EL (cell line): ENCODE measurements at regions not wholly inside any gene's neighbourhood (a gene's known extent, or its start where the extent isn't known, plus 50 kb on each side); places are given as distances from the start of the nearest gene placed in this dataset.

Experiments
- DNase-seq: peaks from one replicate; pipeline ENCODE4 v3.0.0-alpha.2; 2016

DNA sequence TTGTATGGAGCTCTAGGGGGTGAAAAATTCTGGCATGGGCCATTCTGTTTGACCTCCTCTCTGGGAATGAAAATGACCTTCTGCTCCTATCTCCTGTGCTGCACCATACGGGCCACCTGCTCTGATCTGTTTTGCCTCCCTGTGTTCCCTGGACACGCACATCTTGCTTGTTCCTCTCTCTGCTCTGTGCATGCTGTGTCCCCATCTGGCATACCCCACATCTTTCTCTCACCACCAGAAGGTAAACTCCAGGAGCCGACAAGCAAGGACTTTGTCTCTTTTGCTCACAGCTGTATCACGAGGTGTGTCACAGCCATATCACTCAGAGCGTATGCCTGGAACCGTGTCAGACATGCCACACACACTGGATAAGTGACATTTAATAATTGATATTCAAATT is 208.4 kb upstream of the DTNBP1 start:
- DNase-seq: no peak

DNA sequence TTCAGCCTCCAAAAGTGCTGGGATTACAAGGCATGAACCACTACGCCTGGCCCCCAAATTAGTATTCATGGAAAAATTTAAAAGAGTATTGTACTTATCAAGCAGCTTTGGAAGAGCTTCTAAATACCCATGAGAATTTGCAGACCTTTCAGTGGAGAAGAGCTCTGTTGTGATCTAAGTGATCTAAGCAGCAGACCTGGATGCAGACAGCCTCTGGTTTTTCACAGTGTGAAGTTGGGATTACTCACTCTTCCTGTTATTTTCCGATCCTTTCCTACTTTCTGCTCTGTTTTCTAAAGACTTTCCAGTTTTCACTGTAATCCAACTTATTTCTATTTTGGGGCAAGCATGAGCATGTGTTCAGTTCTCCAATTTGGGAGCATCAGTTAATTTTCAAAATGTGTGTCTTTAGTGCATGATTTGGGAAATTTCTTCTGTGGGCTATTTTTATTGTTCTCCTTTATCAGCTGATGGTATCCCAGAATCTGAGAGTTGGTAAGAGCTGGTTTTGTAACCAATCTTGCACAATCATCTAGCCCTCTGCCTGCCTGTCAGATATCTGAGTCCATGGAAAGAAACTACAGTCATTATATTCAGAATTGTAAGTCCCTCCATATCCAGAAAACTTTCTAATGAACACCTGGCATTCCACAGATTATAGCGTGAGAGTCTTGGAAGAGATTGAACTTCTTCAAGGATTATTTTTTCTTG is 207.7 kb upstream of the DTNBP1 start:
- DNase-seq: peak; percentile 30

DNA sequence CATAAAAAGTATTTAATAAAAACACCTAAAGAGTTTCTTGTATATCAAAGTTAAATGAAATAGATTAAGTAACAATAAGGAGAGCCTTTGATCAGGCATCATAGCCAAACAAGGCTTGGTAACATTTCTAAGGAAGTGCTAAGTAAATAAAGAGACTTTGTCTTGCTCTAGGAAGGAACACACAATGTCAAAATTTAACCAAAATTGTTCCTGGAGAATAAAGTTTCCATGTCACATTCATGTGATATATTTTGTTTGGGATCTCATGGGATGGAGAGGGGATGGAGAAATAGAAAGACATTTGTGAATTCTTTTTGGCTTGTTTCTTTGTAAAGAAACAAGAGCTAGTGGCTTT is 201.9 kb upstream of the DTNBP1 start:
- DNase-seq: no peak

DNA sequence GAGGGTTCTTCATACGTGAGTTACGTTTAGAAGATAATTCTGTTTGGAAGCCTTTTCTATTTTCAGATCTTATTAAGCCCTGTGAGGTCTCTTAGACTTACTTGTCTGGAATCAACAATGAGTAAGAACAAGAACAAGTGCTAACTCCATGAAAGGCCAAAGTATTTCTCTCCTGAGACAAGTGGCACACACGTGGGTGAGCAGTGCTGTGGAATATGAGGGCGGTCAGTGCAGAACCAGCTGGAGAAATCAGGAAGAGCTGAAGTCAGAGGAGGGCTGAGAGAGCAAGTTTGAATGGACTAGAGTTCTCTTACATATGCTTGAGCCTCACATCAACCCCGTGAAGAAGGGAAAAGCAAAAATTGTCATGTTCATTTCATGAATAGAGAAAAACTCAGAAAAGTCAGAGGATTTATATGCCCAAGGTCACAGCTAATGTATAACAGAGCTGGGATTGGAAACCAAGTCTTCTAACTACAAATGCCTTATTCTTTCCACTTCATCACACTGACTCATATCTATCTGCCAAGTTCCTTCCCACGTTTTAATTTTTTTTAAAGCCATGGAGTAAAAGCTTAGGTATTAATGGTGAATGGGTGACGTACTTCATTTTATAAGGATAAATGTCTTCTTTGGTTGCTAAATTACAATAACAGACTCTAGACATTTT is 201.3 kb upstream of the DTNBP1 start:
- DNase-seq: no peak

DNA sequence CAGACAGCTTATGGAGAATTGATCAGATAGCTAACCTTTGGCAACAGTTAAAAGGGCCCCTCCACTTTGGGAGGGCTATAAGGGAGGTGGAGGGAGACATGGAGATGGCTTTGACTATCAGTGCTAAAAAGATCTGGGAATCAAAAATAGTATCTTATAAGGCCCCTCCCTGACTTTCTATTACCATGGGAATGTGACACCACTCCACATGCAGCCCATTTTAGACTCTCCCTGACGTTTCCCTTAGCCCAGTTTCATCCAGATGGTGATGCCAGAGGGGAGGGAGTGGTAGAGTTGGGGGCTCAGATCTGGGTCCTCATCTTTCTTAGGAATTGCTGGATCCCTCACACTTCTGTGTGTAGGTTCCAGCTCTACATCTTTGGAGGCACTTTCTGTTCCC is 200.0 kb upstream of the DTNBP1 start:
- no peak for DNase-seq

DNA sequence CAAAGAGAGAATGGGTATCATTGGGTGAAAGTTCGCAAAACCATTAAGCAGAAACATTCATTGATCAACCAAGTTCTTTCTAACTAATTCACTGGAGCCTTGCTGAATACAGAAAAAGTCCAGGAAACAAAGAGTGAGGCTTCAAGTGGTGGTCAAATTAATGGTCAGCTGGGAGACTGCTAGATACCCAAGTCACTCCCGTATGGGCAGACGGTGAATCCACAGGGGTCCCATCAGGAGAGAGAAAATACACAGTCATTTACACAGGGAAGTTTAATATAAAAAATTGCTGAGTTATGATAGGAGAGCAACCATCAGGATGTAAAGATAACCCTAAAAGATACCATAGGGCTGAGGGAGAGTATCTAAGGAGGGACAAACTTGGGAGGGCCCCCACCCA is 198.7 kb upstream of the DTNBP1 start:
- no peak for DNase-seq

DNA sequence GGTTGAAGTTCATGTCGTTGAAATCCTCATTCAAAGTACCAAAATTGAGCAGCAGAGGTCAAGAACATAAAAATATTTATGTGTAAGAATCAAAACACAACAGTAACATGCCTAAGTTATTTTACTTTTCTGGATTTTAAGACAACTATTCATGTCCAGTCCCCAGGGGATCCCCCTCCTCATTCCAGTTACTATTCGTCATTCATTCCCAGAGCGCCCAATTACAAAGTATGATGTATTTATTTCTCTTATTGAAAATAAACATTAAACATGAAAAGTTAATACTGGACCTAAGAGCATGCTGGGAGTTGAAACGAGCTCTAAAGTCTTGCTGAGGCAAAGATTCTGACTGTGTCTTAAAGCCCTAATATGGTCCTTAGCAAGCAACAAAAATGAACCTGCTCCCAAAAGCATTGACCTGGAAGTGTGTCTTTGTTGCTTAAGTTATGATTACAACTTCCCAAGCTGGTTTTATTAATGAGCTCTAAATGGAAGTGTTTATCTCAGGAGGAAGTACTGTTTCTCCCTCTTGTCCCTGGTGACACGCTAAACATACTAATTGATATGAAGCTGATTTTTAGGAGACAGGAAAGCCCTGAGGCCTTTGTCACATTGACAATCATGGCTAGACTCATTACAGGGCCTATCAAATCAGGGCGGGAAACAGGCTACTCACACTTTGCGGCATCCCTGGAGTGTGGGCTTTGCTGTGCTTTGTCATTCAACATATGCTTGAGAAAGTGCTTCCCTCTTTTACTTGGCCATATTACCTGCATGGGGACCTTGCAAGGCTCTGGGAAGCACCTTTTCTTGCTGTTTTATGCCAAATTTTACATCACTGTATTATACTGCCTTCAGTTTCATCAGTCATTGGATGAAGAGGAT is 192.2 kb upstream of the DTNBP1 start:
- DNase-seq: peak; percentile 13

DNA sequence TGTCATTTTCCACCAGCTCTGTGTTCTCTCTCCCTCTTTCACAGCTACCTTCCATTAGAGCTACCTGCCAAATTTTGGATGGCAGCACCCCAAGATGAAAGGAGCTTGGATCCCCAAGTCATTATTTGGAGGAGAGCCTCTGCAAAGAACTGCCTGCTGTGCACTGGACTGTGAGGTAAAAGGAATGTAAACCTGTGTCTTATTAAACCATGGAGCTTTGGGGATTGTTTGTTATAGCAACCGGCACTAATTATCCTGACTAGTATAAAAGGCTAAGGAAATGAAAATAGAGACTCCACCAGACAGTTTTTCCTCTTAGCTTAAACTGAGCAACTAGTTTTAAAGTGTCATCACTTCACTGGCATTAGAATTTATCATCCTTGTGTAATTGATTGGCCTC is 191.6 kb upstream of the DTNBP1 start:
- no peak for DNase-seq

DNA sequence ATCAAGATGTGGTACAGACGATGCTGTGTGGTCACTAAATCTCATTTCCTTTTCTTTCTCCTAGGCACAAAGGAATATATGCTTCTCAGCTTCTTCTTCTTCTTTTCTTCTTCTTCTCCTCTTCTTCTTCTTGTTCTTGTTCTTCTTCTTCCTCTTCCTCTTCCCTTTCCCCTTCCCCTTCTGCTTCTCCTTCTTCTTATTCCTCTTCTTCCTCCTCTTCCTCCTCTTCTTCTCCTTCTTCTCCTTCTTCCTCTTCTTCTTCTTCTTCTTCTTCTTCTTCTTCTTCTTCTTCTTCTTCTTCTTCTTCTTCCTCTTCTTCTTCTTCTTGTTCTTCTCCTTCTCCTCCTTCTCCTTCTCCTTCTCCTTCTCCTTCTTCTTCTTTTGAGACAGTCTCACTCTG is 190.4 kb upstream of the DTNBP1 start:
- DNase-seq: no peak

DNA sequence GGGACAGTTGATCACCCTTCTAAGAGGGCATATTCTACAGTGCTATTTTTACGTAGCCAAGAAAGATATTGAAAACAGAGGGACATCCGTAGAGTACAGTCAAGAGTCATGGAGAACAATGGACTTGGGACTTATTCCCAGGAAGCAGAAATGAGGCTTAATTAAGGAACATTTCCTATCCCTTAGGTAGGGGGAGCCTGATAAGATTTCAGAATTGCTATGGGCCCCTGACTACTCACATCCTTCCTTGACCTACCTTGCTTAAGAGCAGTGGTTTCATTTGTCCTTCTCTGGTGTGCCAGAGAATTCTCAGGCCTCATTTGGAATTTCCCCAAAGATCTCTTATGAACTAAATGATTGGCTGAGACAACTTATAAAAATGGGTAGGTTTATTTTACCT is 189.5 kb upstream of the DTNBP1 start:
- DNase-seq: no peak

DNA sequence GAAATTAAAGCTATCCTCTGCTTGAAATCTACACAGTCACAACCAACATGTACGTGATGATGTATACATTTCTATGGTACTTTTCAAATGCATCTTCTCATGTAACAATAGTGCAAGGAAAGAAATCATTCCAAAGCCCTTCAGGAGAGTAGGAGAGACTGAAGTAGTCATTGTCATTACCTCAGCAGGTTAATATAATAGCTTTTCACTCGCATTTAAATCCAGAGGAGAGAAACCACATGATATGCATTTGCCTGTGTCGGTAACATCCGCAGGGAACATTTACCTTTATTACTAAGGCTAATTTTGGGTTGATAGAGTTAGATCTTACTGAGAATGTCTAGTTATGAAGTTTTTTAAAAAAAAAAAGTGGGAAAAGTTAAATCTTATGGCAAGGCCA is 186.6 kb upstream of the DTNBP1 start:
- DNase-seq: no peak

DNA sequence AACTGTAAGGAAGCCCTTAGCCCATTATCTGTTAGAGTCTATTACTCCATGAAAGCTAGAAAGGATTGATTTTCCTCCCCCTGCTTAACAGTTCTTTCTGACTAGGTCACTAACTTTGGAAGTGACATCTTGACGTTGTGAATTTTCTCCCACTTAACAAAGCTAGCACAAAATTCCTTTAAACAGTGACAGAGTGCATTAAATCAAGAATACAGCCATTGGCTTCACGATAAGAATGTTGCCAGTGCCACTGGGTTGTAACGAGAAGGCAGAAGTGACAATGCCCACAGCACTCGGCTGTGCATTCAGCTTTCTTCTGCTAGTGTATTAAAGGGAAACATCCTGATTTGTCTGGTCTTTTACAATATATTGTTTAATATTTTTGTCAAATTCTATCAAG is 182.7 kb upstream of the DTNBP1 start:
- DNase-seq: no peak

DNA sequence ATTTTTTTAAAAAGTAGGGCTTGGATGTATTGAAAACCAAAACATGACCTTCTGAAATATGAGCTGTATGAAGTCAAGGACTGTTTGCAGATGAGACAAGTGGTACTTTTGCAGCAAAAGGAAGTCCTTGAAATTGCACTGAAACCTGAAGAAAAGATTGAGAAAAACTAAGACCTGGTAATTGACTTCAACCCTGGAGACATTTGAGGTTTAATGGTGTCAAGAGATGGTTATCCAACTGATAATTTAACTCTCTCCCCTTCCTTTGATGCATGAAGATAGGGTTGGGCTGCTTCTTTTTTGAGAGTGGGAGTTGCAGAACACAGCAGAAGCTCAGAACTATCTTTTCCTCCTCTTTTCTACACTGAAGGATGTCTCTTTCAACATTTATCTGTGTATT is 180.9 kb upstream of the DTNBP1 start:
- DNase-seq: no peak

DNA sequence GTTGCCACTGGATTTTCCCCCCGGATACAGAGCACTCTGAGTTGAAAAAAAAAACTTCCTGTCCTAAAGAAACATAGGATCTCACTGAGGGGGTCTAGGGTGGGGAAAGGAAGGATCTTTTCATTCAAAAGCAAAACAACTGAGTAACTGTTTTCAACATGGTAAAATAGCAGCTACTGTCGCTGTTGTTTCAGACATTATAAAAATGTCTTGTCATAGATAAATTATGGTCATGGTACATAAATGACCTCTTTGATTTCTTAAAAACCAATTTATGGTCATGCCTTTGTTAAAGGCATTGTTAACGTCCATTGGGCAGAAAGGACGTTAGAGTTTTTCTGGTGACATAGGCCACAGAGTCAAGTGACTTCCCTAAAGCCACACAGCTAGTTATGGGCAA is 180.4 kb upstream of the DTNBP1 start:
- no peak for DNase-seq

DNA sequence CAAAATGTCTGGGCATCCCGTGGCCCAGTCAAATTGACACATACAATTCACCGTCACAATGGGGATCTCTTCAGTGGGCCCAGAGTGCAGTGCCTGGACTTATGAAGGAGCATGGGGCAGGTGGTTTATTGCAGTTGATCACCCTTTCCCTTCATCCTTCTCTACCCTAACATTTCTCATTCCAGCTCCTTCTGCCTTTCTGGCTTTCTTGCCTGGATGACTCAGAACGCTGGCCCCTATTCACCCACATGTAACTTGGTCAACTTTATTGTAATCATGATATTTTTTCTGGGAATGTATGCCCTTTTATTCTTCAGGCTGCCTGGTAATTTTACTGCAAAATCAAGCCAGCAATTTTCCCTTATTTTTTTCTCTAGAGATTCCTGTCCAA is 179.9 kb upstream of the DTNBP1 start:
- DNase-seq: peak; percentile 7

DNA sequence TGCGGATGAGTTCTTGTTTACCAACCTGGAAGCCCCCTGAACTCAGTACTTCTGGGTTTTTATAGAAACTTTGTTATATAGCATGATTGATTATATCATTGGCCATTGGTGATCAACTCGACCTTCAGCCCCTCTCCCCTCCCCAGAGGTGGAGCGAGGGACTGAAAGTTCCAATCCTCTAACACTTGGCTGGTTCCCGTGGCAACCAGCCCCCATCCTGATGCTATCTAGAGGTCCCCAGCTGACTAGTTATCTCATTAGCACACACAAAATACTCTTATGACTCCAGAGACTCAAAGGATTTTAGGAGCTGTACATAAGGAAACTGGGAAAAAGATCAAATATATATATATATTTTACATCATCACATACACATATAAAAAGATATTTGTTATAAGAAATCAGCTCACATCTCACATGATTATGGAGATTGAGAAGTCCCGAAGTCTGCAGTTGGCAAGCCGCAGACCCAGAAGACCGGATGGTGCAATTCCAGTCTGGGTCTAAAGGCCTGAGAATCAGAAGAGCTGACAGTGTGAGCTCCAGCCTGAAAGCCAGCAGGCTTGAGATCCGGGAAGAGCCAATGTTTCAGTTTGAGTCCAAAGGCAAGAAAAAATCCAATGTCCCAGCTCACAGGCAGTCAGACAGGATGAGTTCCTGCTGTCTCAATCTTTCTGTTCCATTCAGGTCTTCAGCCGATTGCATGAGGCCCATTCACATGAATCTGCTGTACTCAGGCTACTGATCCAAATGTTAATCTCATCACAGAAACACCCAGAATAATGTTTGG is 179.3 kb upstream of the DTNBP1 start:
- no peak for DNase-seq

DNA sequence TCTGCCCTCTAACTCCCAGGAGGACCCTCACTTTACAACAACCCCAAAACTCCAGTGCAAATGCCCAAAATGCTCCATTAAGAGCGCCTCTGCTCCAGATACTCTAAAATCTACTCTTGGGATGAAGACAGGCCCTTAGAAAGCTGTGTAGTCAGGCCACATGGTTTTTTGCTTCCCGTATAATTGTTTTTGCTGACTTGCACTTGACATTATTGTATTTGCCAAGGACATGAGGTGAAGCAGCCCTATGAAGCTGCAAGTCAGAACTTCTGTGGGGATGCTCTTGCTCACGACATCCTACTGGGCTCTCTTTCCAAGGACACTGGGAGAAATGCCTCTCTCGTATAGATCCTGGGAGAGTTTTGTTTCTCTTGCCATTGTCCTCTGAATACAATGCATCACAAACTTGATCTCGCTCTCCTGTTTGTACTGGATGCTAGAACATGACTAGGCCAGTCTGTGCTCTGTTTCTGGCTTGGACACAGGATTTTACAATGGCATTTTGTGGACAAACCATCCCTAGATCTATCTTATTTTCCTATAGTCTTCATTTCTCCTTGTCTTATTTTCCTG is 177.2 kb upstream of the DTNBP1 start:
- no peak for DNase-seq

DNA sequence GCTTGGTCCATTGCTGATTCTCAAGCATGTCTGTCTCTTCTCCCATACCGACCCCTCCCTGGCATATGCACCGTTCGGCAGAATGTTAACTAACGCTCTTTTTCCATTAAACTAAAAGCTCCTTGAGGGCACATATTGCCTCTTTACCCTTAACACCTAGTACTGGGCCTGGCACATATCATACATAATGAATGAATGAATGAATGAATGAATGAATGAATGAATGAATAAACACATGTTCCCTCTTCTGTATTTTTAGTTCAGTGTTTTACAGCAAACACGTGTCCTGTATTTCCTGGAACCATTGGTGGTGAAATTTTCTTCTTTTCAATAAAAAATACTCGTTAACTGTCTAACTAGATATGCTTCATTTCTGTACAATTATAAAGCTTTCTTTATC is 174.4 kb upstream of the DTNBP1 start:
- DNase-seq: no peak

DNA sequence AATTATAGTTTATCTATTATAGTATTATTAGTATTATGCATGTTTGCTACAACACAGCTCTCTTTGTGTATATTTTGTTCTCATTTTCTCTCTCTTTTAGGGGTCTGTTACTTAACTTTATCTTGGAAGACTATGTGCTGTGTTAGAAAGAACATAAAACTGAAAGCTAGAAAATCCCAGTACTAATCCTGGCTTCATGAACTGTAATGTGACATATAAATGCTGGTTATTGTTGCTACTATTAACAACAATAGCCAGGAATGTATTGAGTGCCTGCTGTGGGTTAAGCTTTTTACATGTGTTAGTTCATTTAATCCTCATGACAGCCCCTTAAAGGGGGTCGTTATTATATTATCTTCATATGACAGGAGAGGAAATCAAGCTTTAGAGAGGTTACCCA is 170.0 kb upstream of the DTNBP1 start:
- no peak for DNase-seq

DNA sequence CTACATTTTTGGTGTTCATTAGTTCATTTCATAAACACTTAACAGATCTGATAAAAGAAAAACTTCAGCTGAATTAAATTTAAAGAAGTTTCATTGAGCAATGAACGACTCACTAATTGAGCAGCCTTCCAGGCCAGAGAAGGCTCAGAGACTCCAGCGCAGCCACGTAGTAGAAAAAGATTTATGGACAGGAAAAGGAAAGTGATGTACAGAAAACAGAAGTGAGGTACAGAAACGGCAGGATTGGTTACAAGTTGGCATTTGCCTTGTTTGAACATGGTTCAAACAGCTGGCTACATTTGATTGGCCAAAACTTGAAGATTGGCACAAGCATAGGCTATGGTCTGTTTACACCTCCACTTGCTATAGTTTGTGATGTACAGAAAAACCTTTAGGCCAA is 166.3 kb upstream of the DTNBP1 start:
- no peak for DNase-seq

DNA sequence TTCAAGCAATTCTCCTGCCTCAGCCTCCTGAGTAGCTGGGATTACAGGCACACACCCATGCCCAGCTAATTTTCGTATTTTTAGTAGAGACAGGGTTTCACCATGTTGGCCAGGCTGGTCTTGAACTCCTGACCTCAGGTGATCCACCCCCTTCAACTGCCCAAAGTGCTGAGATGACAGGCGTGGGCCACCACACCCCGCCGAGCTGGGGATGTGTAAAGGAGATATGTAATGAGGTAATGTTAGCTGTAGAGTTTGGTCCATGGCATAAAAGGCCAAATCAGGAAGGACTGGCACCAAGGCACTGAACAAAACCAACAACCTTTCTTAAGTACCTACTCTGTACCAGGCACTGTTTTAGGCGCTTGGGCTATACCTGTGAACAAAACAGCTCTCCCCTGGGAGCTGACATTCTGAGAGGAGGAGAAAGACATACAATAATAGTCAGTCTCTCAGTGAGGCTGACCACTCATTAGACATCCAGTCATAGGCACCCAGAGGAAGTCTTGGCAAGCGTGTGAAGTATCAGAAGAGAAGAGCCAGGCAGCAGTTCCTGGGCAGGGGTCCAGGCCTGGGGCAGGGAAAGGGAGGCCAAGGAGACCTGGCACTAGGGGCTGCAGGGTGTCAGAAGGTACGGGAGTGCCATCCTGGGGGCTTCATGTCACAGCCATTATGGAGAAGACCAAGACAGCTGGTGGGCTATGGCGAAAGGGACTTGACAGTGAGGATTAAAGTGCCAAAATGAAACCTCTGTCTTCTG is 164.8 kb upstream of the DTNBP1 start:
- no peak for DNase-seq

DNA sequence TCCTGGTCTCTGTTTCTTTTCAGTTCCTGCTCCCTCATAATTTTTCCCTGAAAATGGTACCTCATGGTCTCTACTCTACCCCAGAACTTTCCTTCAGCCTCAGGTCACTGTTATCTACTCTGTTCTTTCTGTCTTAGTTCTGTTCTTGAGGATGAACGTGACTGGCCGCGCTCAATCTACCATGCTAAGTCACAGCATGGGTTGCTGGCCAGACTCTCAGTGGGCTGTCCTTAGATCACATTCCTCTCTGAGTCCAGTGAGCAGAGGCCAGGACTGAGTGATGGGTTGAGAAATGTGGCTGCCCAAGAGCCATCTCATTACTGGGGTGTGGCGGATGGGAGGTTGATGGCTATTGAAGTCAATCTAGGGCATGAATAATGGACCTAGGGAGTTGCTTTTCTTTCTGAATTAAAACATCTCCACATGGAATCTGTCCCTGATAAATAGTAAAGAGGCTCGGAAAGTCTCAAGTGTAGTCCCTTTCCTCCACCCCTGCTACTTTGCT is 164.0 kb upstream of the DTNBP1 start:
- DNase-seq: no peak
